NCI-H510A treated with DMSO at 0.1 percent for 48 hours (cell line): ENCODE measurements at regions not wholly inside any gene's neighbourhood (a gene's known extent, or its start where the extent isn't known, plus 50 kb on each side); places are given as distances from the start of the nearest gene placed in this dataset.

Experiments used
- DNase-seq: peaks from one replicate; lab custom pipeline; 2025; lab: John Stamatoyannopoulos, UW

- DNase-seq: no peak
Observed at GRCh38 chr12:18969512-18969911, 160.0 kb upstream of the PLEKHA5 start.

DNA sequence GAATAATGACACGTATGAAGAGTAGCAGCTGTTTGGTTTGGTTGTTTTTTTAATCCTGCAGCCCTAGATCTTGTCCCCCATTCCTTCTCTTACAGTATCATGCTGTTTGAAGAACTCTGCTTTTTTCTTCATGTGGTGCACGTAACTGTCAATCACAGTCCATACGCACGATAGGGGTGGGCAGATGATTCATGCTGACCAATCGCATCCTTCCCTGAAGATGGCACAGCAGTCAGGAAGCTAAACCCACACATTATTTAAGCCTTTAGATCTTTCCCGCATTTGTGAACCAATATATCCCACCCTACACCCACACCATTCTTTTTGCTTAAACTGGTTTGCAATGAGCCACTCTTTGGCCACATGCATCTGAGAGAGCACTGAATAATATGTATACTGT is 158.9 kb upstream of the PLEKHA5 start:
- no peak for DNase-seq

DNA sequence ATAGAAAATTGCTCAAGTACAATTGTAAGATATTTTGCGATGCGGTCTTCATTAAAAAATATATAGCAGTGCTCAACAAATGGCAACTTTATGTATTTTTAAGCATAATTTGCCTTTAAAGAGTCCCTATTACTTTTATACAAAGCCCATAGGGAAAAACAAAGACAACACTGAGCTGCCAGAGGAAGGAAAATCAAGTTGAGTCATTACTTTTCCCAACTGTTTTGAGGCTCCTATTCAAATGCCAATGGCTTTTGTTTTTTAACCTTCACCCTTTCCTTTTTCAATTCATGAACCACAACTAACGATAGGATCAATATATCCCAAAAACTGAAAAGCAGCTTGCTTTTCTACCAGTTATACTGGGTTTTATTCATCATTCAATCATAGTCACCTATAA is 157.6 kb upstream of the PLEKHA5 start:
- DNase-seq: no peak

DNA sequence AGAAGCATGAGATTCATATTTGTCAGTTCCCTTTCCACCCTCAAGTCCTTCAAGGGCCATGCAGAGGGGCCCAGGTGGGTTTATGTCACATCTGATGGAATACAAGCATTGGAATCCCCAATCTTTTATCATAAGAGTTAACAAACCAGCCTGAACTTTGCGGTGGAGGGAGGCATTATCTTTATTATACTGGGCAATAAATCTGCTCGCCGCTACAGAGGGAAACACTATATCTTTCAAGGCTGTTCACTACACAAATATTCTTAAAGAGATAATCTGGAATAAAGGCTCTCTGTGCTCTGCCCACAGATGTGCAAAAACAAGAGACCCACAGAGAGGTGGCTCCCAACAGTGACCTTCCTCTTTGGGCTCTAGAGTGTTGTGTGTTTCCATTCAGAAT is 153.6 kb upstream of the PLEKHA5 start:
- no peak for DNase-seq

GRCh38 chr12:18979401-18980126 is 150.0 kb upstream of the PLEKHA5 start:
- no peak for DNase-seq

GRCh38 chr12:18981732-18982131 is 147.8 kb upstream of the PLEKHA5 start:
- no peak for DNase-seq

GRCh38 chr12:18982226-18982949 is 147.1 kb upstream of the PLEKHA5 start:
- no peak for DNase-seq

- no peak for DNase-seq
Observed at GRCh38 chr12:18983854-18984253, 145.7 kb upstream of the PLEKHA5 start.

- DNase-seq: peak; percentile 28
Observed at GRCh38 chr12:18990856-18991255, 138.7 kb upstream of the PLEKHA5 start.

DNA sequence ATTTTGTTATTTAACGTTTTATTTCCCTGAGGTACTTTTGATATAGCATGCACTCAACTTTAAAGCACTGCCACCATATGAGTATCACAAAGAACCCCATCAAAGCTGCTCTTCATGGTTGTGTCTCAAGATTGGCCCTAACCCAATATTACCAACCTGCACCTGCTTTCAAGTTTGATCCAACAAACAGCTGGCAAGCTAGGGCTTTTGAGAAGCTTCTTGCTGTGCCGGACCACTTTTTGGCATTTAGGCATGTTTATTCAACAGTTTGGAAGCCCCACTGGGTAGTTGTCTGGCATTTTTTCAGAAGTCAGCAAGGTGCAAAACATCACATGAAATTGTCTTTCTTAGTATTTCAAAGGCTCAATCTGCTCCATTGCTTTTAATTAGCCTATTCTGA is 137.2 kb upstream of the PLEKHA5 start:
- no peak for DNase-seq

DNA sequence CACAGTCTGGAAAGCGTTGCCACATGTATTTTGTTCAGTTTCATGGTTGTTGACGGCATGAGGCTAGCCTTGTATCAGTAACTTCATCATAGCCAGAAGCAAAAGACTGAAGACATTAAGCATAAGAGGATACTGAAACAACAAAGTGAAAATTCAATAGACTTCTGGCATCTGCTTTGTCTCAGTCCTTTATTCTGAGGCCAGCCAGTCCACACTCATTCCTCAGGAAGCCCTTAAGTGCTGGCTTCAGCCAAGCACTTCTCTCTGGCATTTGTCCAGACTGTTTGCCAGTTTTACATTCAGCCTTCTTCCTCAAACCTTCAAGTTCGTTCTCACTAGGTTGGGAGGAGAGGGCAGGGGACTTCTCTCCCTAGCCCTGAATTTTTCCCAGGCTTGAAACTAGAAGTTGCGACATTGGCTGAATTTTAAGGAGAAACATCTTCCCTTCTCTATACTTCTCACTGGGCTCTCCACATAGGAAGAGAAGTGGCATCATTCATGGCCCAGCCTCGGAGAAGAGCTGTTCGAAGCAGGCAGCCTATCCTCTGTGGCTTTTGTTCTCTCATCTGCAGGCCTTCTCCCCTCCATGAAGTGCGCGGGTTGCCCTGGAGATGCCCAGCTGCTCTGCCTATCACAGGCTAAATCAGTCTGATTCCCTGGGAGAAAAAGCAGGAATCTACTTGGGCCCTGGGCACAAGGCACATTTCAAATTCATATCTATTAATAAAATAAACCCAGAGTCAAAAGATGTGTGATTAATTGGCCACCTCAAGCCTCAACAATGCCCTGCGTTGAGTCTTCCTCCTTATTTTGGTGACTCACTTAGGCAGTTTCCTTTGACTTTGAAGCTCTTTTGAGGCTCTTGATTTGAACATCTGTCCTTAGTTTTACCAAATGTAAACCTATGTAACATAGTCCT is 130.9 kb upstream of the PLEKHA5 start:
- DNase-seq: peak; percentile 25

DNA sequence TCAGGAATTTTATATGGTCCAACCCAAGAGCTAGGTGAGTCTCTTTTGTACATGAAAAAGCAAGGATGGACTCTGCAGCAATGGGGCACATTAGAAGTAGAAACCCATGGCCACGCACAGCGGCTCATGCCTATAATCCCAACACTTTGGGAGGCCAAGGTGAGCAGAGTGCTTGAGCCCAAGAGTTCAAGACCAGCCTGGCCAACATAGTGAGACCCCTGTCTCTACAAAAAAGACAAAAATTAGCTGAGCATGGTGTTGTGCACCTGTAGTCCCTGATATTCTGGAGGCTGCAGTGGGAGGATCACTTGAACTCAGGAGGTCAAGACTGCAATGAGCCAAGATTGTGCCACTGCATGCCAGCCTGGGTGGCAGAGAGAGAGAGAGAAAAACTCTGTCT is 128.7 kb upstream of the PLEKHA5 start:
- no peak for DNase-seq

DNA sequence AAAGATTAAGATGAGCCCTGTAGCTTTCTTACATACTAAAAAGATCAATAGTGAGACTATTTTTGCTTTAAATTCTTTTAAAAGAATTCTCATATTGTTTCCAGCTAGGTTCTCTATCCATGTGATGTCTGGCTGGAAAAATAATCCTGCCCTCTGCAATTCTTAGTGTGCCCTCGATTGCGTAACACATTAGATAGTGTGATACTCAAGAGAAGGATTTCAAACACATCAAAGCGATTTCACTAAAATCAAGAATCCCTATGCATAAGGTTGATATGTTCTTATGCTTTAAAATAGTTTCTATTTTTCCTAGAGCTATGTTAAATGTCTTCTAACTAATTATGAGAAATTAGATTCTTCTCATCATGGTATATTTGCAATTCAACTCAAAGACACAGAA is 127.3 kb upstream of the PLEKHA5 start:
- DNase-seq: no peak

- no peak for DNase-seq
Observed at GRCh38 chr12:19003141-19003540, 126.4 kb upstream of the PLEKHA5 start.

DNA sequence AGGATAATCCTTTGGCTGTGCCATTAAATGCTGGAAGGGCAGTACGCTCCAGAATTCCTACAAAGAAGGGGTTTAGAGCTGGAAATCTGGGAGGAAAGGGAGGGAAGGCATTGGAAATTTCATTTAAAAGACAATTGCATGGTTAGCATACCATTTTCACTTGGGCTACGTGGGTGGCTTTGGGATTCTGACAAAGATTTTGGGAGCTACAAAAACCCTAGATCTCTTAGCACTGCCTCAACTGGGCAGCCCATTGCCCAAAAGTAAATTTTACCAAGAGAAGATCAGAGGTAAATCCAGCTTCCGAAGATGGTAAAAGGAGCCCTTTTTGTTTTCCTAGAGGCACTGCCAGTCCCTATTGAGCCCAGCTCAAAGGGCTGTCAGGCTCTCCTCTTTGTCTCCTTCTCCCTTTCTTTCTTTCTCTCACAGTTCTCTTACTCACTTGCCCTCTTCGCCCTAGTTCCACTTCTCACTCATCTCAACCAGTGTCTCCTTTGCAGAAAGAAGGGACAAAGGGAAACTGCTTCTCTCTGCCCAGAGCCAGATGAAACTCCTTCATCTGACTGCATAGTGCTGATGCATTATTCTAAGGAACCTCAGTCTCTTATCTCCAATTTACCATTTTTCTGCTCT is 125.4 kb upstream of the PLEKHA5 start:
- DNase-seq: no peak

- no peak for DNase-seq
Observed at GRCh38 chr12:19005257-19005801, 124.2 kb upstream of the PLEKHA5 start.

DNA sequence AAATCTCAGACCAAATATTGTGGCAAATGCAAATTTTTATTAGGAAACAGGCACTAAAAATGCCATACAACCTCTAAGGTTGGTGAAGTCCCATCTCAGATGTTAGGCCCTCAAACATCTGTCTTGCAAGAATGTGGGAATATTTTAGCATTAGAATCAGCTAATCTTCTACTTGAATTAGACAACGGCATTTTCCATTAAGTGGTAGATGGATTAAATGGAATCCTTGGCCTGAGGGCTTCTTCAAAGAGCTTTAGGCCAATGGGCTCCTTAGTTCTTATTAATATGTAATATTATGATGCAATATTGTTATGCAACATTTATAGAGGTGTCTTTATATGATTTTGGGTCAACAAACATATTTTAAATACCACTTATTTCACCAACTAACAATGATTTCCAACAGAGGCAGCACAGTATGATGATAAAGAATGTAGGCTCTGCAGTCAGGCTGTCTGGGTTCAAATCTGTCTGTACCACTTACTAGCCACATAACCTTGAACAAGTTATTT is 122.9 kb upstream of the PLEKHA5 start:
- DNase-seq: no peak

GRCh38 chr12:19008102-19008501 is 121.4 kb upstream of the PLEKHA5 start:
- no peak for DNase-seq

DNA sequence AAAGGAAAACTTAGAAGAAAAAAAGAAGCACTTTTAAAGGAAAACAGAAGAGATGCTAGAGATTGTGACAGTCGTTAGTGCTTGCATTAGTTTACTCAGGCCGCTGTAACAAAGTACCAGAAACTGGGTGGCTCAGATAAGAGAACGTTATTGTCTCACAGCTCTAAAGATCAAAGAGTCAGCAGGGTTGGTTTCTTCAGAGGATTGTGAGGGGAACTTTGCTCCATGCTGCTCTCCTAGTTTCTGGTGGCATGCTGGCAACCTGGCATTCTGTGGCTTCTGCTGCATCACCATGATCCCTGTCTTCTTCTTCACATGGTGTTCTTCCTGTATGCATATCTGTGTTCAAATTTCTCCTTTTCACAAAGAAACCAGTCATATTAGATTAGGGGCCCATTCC is 119.4 kb upstream of the PLEKHA5 start:
- no peak for DNase-seq

DNA sequence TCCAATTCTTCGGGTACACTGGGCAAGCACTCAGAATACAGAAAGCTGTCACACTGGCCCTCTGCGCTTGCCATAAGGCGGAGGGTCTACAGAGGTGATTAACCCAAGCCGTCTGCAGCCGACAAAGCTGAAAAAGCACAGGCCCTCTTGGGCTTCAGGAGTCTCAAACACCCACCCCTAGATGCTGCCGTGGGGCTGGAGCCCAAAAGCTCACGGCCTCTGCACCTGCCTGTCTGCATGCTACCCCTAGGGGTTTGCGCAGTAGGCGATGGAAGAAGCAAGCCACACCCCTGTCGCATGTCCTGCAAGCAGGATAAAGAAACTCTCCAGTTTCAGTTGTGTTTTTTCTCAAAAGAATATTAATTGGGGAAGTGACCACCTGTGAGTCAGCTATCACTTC is 118.8 kb upstream of the PLEKHA5 start:
- no peak for DNase-seq

GRCh38 chr12:19012965-19013364 is 116.6 kb upstream of the PLEKHA5 start:
- no peak for DNase-seq

DNA sequence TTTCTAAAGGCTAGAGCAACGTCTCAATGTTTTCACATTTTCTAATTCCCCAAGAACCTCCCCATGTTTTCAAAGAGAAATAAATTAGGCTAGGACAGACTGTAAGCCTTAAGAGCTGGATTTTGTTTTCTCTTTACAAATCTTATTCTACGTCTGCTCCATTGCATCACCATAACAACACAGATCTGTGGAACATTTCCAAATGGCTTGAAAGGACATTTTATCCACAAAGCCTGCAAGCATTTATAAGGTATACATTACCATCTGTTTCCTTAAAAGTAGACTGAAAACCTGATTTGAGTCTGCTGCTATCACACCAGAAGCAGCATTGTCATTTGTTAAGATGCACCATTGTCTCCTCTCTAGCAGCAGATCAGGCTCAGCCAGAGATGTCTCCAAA is 115.3 kb upstream of the PLEKHA5 start:
- no peak for DNase-seq
